KOPT-K1 (cell line): ENCODE measurements at regions not wholly inside any gene's neighbourhood (a gene's known extent, or its start where the extent isn't known, plus 50 kb on each side); places are given as distances from the start of the nearest gene placed in this dataset.

ENCODE experiments used
- H3K27ac ChIP-seq: fragments of 200-600 bp; sonication (generic); 2 replicates; pipeline ENCODE4 v1.5.1; 2016; ENCODE audit warnings: antibody characterized with exemption, mild to moderate bottlenecking, low read depth, low read length; ENCODE audit not compliant: poor library complexity, severe bottlenecking
- H3K36me3 ChIP-seq: fragments of 200-600 bp; sonication (generic); 2 replicates; pipeline ENCODE4 v1.5.1; 2017; ENCODE audit warnings: antibody characterized with exemption, mild to moderate bottlenecking, low read length, moderate library complexity; ENCODE audit not compliant: insufficient read depth
- H3K9me3 ChIP-seq: fragments of 200-600 bp; sonication (generic); 2 replicates; pipeline ENCODE4 v1.5.1; 2017; ENCODE audit warnings: antibody characterized with exemption, low read length, mild to moderate bottlenecking; ENCODE audit not compliant: insufficient read depth, poor library complexity, severe bottlenecking

GRCh38 chr9:124182741-124183140 is 75.0 kb upstream of the NEK6 start:
- Histone ChIP-seq H3K27ac (no peak overlapping the region), H3K9me3 (no peaks in the 10 kb centered on the region), H3K36me3 (no peaks in the 10 kb centered on the region)

GRCh38 chr9:124183772-124184171 is 74.0 kb upstream of the NEK6 start:
- Histone ChIP-seq H3K27ac (no peak overlapping the region), H3K9me3 (no peaks in the 10 kb centered on the region), H3K36me3 (no peaks in the 10 kb centered on the region)

- no peaks in the 10 kb centered on the region for H3K36me3 ChIP-seq
- no peaks in the 10 kb centered on the region for H3K9me3 ChIP-seq
- no peak overlapping the region for H3K27ac ChIP-seq
Observed at GRCh38 chr9:124185413-124185812, 72.3 kb upstream of the NEK6 start.

GRCh38 chr9:124187311-124187710 is 70.4 kb upstream of the NEK6 start:
- no peak overlapping the region for H3K27ac ChIP-seq
- H3K36me3 ChIP-seq, result no peaks in the 10 kb centered on the region
- H3K9me3 ChIP-seq, result no peaks in the 10 kb centered on the region

GRCh38 chr9:124188331-124189110 is 69.2 kb upstream of the NEK6 start:
- no peaks in the 10 kb centered on the region for H3K9me3 ChIP-seq
- H3K27ac ChIP-seq, result no peak overlapping the region
- H3K36me3 ChIP-seq, result no peaks in the 10 kb centered on the region

- H3K27ac ChIP-seq, result no peak overlapping the region
- H3K9me3 ChIP-seq, result no peaks in the 10 kb centered on the region
- no peaks in the 10 kb centered on the region for H3K36me3 ChIP-seq
Observed at GRCh38 chr9:124190761-124191160, 67.0 kb upstream of the NEK6 start.

GRCh38 chr9:124191691-124192395 is 65.9 kb upstream of the NEK6 start:
- no peak overlapping the region for H3K27ac ChIP-seq
- no peaks in the 10 kb centered on the region for H3K36me3 ChIP-seq
- no peaks in the 10 kb centered on the region for H3K9me3 ChIP-seq

GRCh38 chr9:124196814-124197176 is 61.0 kb upstream of the NEK6 start:
- Histone ChIP-seq H3K27ac (no peak overlapping the region), H3K9me3 (no peaks in the 10 kb centered on the region), H3K36me3 (no peaks in the 10 kb centered on the region)

- no peak overlapping the region for H3K27ac ChIP-seq
- no peaks in the 10 kb centered on the region for H3K9me3 ChIP-seq
- H3K36me3 ChIP-seq, result no peaks in the 10 kb centered on the region
Observed at GRCh38 chr9:124197177-124198095, 60.3 kb upstream of the NEK6 start.

GRCh38 chr9:124198331-124198730 is 59.4 kb upstream of the NEK6 start:
- Histone ChIP-seq H3K27ac (no peak overlapping the region), H3K36me3 (no peaks in the 10 kb centered on the region)

GRCh38 chr9:124198948-124199347 is 58.8 kb upstream of the NEK6 start:
- Histone ChIP-seq H3K27ac (no peak overlapping the region), H3K9me3 (no peaks in the 10 kb centered on the region), H3K36me3 (no peaks in the 10 kb centered on the region)

More at GRCh38 chr9:124198331-124198730, 59.4 kb upstream of the NEK6 start:
- no peaks in the 10 kb centered on the region for H3K9me3 ChIP-seq

- H3K27ac ChIP-seq, result no peak overlapping the region
- H3K36me3 ChIP-seq, result no peaks in the 10 kb centered on the region
- no peaks in the 10 kb centered on the region for H3K9me3 ChIP-seq
Observed at GRCh38 chr9:124199474-124199873, 58.3 kb upstream of the NEK6 start.

- peak overlapping the region; percentile 85 for H3K27ac ChIP-seq
- H3K9me3 ChIP-seq, result no peaks in the 10 kb centered on the region
- no peaks in the 10 kb centered on the region for H3K36me3 ChIP-seq
Observed at GRCh38 chr9:124202447-124202971, 55.2 kb upstream of the NEK6 start.

GRCh38 chr9:124205686-124206352 is 51.9 kb upstream of the NEK6 start:
- Histone ChIP-seq H3K9me3 (no peaks in the 10 kb centered on the region), H3K36me3 (no peaks in the 10 kb centered on the region), H3K27ac (peak overlapping the region; percentile 61)
